Cardiac muscle cell (in vitro differentiated cells and primary cell): ENCODE measurements at regions not wholly inside any gene's neighbourhood (a gene's known extent, or its start where the extent isn't known, plus 50 kb on each side); places are given as distances from the start of the nearest gene placed in this dataset.

Source experiments
- DNase-seq, 2 donors: peaks; one replicate each; pipeline versions ENCODE4 v3.0.0 to v3.0.0-alpha.2; 2010 to 2017; ENCODE audit warnings: low read depth in 1 of 2, low spot score in 1 of 2
- H3K27ac ChIP-seq: fragments of 200-600 bp; sonication (generic); 2 replicates; pipeline ENCODE4 v1.5.1; 2016
- H3K27me3 ChIP-seq: fragments of 200-600 bp; sonication (generic); 2 replicates; pipeline ENCODE4 v1.6.0; 2016; ENCODE audit warnings: control low read depth
- H3K36me3 ChIP-seq: fragments of 200-600 bp; sonication (generic); 2 replicates; pipeline ENCODE4 v1.5.1; 2016; ENCODE audit warnings: control low read depth
- H3K4me1 ChIP-seq: fragments of 200-600 bp; sonication (generic); 2 replicates; pipeline ENCODE4 v1.8.1; 2017; ENCODE audit warnings: low read depth, mild to moderate bottlenecking, mixed run types
- H3K4me3 ChIP-seq: fragments of 200-600 bp; sonication (generic); 2 replicates; pipeline ENCODE4 v1.5.1; 2016; ENCODE audit warnings: mild to moderate bottlenecking
- H3K9me3 ChIP-seq: fragments of 200-600 bp; sonication (generic); 2 replicates; pipeline ENCODE4 v1.5.1; 2017; ENCODE audit warnings: low read depth, mild to moderate bottlenecking, control low read depth
- TF ChIP-seq, protein P1 (sequence below): IDR thresholded peaks from 2 replicates; pipeline ENCODE4 v1.5.1; 2012; ENCODE audit warnings: low read depth, mild to moderate bottlenecking, low read length

DNA sequence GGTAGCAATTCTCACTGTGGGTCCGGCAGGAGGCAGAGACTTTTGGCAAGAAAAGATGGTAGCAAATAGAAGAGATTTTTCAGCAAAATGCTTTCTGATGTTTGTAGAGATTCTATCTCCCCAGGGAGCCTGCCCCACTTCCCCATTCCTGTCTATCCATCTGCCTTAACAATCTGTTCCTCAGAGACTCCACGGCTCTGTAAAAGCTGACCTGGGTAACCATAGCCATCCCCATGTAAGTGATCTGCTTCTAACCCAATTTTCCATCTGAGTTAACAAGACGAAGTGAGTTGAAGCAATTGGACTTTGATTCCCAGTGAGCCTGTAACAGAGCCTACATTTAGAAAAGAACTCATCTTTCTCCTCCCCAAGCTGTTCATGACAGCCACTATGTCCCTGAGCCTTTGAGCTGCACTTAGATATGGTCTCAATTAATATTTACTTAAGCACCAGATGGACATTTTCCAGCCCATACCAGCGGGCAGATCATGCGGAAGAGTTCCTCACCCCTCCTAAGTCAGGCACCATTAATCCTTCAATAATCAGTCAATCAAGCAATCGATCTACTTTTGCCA is 896.1 kb downstream of the CCSER2 start:
- no peak for DNase-seq
- TF ChIP-seq, protein P1, sequence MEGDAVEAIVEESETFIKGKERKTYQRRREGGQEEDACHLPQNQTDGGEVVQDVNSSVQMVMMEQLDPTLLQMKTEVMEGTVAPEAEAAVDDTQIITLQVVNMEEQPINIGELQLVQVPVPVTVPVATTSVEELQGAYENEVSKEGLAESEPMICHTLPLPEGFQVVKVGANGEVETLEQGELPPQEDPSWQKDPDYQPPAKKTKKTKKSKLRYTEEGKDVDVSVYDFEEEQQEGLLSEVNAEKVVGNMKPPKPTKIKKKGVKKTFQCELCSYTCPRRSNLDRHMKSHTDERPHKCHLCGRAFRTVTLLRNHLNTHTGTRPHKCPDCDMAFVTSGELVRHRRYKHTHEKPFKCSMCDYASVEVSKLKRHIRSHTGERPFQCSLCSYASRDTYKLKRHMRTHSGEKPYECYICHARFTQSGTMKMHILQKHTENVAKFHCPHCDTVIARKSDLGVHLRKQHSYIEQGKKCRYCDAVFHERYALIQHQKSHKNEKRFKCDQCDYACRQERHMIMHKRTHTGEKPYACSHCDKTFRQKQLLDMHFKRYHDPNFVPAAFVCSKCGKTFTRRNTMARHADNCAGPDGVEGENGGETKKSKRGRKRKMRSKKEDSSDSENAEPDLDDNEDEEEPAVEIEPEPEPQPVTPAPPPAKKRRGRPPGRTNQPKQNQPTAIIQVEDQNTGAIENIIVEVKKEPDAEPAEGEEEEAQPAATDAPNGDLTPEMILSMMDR: no peak

DNA sequence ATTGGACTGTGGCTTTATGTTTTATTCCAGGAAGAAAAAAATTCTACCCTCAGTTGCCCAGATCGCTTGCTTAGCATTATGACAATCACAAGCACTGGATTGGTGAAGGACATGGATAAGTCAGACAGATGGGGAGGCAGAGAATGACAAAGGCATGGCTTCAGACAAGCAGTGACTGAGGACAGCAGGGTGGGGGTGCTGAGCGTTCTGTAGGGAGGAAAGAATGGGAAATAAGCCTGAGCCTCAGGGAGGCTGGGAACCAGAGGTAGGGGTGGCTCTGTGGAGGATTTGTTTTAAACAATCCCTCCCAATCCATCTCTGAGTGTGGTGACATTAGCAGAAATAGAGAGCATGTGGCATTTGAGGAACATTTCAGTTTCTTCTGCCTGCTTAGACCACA is 896.9 kb downstream of the CCSER2 start:
- H3K9me3 ChIP-seq: no peaks in the 10 kb centered on the region
- H3K4me1 ChIP-seq: no peaks in the 10 kb centered on the region
- H3K36me3 ChIP-seq: no peaks in the 10 kb centered on the region
- H3K27ac ChIP-seq: no peak overlapping the region
- H3K27me3 ChIP-seq: no peaks in the 10 kb centered on the region
- no peak for DNase-seq
- TF ChIP-seq, protein P1: no peak
- H3K4me3 ChIP-seq: no peak overlapping the region

More for the DNA sequence above, 896.1 kb downstream of the CCSER2 start:
- Histone ChIP-seq H3K27me3 (no peaks in the 10 kb centered on the region), H3K36me3 (no peaks in the 10 kb centered on the region), H3K4me3 (no peak overlapping the region), H3K27ac (no peak overlapping the region), H3K4me1 (no peaks in the 10 kb centered on the region), H3K9me3 (no peaks in the 10 kb centered on the region)

DNA sequence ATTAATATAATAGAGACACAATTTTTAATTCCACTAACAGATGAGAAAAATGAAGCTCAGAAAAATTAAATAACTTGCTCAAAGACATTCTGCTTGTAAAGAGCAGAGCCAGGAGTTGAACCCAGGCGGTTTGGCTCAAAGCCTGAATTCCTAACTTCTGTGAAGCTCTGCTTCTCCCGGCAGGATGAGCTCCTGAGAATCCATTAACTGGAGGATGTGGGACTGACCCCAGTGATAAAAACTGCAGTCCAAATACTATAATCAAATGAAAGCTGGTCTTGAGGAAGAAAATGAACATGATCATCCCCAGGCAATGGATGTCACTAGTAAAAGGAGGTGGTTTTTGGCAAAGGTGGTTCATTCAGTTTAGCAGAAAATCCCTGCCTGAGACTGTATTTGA is 898.2 kb downstream of the CCSER2 start:
- no peaks in the 10 kb centered on the region for H3K4me1 ChIP-seq
- TF ChIP-seq, protein P1: no peak
- H3K27ac ChIP-seq: no peak overlapping the region
- H3K27me3 ChIP-seq: no peaks in the 10 kb centered on the region
- H3K4me3 ChIP-seq: no peak overlapping the region
- no peaks in the 10 kb centered on the region for H3K36me3 ChIP-seq
- DNase-seq: no peak
- H3K9me3 ChIP-seq: no peaks in the 10 kb centered on the region

DNA sequence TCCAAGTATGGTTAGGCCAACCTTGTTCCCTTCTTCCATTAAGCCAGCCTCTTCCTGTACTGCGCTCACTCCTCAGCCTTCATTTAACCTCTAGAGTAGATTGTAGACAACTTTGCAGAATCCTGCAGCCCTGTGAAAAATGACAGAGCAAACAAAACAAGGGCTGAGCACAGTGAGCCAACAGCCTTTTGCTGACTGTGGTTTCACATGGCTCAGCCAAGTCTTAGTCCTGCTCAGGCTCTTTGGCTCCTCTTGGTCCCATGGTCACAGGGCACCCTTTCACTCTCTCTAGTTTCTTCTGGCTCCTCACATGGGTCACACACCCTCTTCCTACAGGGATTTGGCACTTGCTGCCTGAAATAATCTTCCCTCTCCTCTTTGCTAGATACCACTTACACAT is 900.3 kb downstream of the CCSER2 start:
- Histone ChIP-seq H3K4me3 (no peak overlapping the region), H3K27ac (no peak overlapping the region), H3K9me3 (no peaks in the 10 kb centered on the region), H3K4me1 (peaks cover 15% of the 10 kb centered on the region), H3K36me3 (no peaks in the 10 kb centered on the region), H3K27me3 (no peaks in the 10 kb centered on the region)
- DNase-seq: no peak
- TF ChIP-seq, protein P1: no peak

DNA sequence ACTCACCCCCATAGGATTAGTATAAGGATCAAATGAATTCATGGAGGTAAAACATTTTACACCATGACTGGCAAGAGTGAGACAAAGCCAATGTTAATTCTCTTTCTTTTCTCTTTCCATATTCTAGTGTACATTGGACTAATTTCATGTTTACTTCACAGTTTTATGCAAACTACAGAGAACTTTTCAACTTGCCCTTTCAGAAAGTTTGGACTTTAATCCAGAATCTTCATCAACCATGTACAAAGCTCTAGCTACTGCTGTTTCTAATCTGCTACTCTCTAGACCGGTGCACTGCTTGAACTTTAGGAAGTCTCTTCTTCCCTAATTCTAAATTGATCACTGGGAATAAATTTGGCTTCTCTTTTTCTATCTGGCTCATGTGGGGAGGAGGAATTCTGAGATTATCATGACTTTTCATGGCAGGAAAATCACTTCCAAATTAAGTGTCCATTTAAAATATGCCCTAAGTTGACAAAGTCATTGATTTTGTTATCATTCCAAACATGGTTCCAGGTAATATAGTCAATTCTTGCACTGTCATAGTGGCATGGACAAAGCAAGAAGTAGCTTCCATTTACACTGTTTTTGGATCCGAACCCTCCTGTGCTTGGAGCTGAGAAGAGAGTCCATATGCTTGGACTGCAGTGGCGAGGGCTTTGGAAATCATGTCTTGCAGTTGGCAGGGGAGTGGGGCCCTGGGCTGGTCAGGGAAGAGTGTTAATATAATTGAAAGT is 903.3 kb downstream of the CCSER2 start:
- Histone ChIP-seq H3K36me3 (no peaks in the 10 kb centered on the region), H3K4me3 (no peak overlapping the region), H3K4me1 (peaks cover 19% of the 10 kb centered on the region), H3K9me3 (no peaks in the 10 kb centered on the region), H3K27me3 (no peaks in the 10 kb centered on the region), H3K27ac (no peak overlapping the region)
- TF ChIP-seq, protein P1: no peak
- no peak for DNase-seq
